HG03575 (cell line): ENCODE measurements at regions not wholly inside any gene's neighbourhood (a gene's known extent, or its start where the extent isn't known, plus 50 kb on each side); places are given as distances from the start of the nearest gene placed in this dataset.

ENCODE experiments used
- ATAC-seq: cut with Tn5 transposase; IDR thresholded peaks from one replicate; pipeline ENCODE4 v1.9.1; 2021; ENCODE audit not compliant: unreplicated experiment, insufficient number of reproducible peaks, low FRiP score; ENCODE audit errors: extremely low read depth

DNA sequence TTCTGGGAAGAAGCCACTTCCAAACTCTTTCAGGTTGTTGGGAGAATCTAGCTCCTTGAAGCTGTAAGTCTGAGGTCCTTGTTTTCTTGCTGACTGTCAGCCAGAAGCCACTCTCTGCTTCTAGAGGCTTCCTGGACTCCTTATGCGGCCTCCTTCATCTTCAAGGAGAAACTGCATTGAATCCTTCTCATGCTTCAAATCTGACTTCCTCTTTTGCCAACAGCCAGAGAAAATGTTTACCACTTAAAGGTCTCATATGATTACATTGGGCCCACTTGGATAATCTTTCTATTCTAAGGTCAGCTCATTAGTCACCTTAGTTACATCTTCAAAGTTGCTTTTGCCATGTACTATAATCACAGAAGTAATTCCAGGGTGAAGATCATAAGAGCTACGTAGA is 327.0 kb downstream of the HNRNPD start:
- no peak for ATAC-seq

DNA sequence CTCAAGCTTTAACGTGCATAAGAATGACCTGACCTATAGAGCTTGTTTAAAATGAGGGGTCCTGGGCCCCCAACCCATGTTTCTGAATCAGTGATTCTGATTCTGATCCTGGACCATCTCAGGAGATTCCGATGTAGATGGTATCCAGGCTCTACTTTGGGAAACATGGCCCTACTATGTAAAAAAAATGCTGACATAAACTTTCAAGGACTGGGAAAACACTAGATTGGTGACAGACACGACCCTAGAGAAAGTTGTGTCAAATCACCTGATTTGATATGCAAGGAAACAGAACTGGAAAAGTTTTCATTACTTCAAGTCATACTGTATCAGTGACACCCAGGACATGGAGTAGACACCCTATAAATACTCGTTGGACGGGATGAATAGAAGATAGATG is 328.5 kb downstream of the HNRNPD start:
- no peak for ATAC-seq

DNA sequence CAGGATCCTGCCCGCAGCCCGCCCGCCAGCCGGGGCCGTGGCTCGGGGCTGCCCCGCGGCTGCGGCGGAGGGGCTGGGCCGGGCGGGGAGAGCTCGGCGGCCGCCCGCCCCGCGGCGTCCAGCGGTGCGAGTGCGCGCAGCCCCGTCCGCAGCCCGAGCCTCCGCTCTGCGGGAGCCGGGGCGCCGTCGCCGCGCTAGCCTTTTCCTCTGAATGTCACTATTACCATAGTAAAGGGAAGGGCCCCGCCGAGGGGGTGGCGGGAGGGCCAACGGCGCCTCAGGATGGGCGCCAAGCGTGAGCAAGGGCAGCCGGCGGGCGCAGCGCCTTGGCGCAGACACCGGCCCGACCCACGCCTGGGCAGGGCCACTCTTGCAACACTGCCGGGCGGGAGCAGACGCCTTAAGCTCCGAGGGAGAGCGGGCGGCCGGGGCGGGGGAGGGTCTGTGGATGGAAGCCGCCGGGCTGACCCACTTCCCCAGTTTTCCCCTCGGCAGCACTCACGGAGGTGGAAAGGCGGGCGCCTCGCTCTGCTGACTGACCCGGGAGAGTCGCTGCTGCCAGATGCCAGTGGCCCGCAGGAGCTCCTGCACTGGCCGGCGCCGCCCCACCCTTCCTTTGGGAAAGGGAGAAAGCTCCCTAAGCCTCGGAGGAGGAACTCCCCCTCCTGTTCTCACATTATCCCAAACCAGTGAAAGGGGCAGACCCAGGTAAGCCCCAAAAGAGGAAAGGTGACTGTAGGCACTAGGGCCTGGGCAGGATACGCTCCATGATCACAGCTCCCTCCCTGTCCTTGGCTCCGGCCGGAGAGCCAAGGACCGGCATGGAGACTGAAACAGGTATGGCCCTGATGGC is 329.4 kb downstream of the HNRNPD start:
- ATAC-seq = no peak

DNA sequence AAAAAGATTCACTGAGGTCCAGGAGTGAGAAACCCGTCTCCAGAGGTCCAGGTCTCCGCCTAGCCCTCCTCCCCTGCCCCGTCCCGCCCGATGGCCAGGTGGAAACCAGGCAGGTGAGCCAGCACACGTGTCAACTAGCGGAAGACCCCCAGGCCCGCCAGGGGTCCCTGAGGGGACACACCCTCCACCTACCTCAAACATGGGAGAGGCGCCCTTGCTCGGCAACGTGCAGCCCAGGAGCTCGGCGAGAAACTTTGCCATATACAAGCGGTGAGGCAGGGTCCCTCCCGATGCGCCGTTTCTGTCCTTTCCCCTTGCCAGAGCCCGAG is 330.0 kb downstream of the HNRNPD start:
- no peak for ATAC-seq

DNA sequence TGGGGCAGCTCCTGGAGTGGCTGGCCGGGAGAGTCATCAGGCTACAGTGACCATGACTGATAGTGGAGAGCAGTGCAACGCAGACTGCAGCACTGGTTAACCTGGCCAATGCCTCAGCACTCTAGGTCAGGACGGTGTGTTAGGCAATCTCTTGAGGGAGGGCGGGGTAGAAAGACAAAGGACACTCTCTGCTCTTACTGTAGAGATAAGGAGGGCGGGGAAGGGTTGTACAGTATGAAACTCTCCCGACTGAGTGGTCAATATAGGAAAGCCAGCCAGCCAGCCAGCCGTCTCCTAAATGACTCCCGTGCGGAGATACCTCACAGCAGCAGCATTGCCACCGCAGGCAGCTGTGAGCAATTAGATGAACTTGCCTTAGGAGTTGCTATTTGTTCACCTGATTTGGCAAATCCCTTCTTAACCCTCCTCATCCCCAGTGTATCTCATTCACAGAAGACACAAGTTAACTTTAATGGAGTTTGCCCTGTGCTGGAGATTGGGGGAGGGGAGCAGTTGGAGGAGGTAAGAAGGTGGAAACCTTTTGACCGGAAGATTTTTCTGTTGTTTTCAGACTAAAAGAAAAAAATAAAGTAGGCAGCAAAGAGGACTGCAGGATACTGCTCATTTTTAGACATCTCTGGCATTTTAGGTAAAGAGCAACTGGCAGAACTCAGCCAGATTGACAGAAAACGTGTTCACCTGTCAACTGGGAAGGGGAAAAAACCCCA is 330.5 kb downstream of the HNRNPD start:
- no peak for ATAC-seq

DNA sequence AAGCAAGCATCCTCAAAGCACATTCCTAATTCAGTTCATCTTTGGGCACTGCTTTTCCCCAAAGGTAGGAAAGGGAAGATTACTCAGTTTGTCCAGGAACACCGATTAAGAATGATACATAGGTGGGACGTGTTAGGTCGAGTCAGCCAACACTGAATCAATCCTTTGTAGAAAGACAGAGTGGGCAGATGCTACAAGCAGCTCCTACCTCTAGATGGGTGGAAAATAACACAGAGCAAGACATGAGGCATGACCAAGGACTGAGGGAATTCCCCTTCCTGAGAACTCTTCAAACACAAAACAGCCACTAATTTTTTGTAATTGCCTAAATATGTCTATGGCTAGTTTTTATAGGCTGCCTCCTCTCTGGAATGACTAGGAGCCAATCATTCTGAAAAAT is 331.7 kb downstream of the HNRNPD start:
- no peak for ATAC-seq

DNA sequence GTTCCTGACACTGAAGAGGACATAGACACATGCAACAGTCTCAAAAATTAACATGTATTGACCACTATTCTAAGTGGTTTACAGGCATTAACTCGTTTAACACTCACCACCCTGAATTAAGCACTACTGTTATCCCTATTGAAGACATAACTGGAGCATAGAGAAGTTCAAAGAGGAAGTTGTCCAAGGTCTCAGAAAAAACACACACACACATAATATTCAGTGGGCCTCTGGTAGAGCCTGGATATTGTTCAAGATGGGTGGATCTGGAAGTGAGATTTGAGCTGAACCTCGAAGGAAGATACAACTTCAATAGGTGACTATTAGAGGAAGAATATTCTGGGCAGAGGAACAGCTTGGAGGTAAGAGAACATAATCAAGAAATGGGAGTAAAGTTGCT is 334.9 kb downstream of the HNRNPD start:
- ATAC-seq = no peak

DNA sequence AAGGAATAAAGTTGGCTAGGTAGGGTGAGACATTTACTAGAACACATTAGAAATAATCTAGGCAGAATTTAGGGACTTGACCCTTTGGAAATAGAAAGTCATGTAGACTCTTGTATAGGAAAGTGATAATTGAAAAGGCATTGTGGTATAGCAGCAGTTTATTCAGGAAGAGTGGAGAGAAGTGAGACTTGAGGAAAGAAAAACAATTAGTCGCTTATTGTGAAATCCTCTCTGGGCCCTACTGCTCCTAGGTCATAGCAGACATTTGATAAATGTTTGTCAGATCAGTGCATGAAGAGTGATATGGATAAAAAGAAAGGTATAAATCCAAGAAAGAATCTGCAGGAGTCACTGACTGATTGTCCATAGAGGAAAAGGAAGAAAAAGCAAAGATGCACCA is 337.6 kb downstream of the HNRNPD start:
- ATAC-seq = no peak

DNA sequence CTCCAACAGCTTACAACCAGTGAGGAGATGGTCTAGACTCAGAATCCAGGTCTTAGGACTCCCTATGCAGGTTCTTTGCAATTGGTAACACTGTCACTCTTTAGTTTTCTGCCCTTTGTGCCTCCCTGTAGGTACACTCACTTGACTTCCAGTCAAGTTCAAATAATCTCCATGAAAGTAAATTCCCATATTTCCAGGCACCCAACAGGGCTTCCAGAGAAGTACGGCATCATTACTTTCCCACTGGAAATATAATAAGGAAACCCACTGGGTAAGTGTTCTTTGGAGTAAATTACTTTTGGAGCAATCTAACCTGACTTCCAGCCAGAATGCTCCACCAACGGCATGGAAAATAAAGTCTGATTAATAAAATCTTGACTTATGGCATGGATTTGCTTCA is 338.9 kb downstream of the HNRNPD start:
- no peak for ATAC-seq

DNA sequence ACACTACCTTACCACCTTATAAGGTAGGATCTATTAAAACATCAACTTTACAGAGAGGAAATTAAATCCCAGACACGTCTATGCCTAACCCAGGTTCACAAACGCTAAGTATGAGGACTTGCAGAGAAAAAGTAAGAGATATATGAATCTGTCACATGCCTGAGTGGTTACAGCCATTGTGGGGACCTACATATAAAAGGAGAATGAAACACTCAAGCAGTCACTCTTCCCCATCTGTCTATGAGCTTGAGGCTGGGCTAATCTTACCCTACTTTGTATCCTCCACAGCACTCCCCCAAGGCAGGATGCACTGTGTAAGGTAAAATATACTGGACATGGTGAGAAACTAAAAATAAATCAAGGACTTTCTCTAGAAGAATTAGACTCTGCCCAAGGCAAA is 339.9 kb downstream of the HNRNPD start:
- ATAC-seq = no peak

DNA sequence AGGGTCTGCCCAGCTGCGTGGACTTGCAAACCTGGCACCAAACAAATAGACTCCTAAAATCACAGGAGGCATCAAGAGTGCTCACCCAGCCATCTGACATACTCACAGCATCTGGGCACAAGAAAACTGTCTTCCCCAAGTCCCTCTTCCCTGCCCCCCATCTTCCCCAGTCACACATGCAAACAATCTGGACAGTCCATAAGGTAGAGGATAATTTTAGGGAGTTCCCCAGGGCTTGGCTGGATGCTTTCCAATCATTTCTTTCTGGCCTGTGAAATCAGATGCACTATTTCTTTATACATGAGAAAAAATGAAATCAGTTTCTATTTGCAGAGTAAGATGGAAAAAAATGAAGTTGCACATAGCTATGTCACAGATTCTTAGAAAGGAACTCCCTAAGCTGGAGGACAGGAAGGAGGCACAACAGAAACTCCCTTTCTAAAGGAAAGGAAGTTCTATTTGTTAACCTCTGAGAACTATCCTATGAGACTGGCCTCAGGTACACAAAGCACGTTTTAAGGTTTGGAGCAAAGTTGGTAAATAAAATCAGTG is 342.3 kb downstream of the HNRNPD start:
- ATAC-seq = no peak

DNA sequence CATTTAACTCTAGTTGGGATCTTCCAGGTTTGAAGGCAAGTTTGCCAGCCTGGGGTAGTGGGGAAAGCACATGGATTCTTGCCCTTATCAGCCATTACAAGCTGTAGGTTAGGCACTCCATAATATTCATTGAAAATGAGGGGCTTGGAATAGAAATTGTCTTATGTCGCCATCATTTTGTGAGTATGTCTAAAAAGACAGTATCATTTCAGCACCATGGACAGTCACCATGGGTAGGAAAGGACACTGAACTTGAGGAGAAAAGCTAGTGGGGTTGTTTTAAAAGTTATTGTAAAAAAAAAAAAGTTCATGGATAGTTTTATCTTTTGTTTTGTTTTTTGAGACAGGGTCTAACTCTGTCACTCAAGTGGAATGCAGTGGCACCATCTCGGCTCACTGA is 356.1 kb downstream of the HNRNPD start:
- no peak for ATAC-seq

DNA sequence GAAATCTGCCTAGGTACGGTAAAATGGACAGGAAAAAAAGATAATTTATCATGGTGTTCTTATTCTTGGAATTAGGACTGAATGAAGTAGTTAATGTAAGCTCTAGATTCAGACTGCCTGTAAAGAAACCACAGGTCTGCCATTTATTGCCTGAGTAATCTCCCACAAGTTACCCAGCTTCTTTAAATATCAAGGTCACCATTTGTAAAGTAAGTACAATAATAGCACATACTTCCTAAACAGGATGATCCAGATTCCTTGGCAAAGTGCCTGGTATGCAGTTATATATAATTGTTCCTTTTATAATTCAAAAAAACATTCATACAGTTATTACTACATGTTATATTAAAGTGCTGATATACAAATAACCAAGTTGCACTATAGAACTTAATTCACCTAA is 368.6 kb downstream of the HNRNPD start:
- ATAC-seq = no peak

DNA sequence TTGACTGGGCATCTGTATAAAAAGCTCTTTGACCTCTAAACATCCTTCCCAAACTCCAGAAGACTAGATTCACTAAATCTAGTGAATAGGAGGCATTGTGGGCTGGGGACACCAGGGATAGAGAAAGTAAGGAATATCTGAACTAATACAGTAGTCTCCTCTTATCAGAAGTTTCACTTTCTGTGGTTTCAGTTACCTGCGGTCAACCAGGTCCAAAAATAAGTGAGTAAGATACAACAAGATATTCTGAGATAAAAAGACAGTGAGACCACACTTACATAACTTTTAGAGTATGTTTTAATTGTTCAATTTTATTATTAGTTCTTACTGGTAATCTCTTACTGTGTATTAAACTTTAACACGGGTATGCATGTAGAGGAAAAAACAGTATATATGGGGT is 376.5 kb downstream of the HNRNPD start:
- ATAC-seq = no peak

DNA sequence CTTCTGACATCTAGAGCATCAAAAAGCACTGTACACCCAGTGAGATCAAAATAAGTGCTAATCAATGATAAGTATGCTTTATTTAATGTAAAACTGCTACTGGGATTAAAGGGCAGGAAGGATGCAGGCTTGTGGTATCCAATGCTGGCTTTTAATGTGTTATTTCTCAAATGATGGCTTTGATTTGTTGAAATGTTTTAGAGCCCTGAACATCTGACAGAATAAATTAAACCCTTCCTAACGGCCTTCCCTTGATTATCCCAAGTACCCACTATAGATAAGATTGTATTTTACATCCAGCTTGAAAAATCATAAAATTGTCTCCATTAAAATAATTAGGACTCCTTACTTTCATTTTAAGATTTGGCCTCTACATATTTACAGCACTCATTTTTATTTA is 382.9 kb downstream of the HNRNPD start:
- no peak for ATAC-seq

DNA sequence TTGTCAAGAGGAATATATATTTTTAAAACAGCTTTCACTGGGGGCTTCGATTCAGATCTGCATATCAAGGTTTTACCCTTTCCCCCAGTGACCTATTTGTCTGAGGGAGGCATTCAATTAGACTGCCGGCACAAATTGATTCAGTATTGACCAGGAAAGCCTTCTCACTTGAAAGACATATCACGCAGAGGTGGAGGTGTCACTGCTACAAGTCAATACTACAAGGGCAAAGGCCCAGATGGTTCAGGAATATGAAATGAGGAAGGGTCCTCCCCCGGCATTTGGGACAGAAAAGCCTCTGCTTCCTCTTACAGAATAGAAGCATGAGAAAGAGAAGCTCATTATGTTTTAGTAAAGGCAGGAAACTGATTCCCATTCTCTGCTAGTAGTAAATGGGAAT is 383.6 kb downstream of the HNRNPD start:
- ATAC-seq = no peak

DNA sequence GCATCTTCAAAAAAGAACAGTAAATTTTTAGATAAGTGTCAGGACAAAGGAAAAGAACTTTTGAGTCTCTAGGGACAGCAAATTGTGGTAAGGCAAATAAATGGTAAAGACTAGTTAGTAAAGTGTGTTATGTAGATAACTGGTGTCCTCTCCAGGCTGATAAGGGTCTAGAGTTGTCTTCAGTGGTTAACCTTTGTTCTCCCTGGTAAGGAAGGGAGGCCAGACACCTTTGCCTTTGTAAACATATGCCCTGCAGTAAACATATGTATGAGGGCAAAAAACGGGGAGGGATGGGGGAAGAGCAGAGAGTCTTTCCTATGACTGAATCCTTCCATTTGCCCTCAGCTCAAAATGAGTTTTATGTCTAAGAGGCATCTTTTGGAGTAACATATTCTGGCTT is 384.6 kb downstream of the HNRNPD start:
- no peak for ATAC-seq

DNA sequence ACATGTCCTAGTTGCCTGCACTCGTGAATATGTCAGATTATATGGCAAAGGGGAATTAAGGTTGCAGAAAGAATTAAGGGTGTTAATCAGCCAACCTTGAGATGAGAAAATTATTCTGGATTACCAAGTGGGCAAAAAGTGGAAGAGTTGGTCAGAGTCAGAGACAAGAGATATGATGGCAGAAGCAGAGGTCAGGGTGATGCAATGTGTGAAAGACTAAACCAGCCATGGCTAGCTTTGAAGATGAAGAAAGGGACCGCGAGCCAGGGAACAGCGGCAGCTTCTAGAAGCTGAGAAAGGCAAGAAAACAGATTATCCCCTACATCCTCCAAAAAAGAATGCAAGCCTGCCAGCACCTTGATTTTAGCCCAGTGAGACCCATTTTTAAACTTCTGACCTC is 385.6 kb downstream of the HNRNPD start:
- ATAC-seq = no peak

DNA sequence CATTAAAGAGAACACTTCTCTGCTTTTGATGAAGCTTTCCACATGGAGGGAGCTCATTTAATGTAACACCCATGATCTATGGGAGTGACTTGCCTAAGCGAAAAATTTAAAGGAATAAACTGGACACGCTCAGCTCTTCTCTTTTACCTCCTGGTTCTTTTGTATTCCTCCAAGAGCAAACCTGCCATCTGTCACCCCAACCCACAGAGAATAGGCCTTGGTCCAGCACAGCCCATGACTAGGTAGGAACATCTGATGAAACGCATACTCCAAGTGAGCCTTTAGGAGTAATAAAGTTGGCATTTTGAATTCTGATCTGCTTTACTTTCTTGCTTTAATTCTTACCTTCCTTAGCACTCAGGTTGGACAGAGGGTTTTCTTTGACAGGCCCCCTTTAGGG is 389.0 kb downstream of the HNRNPD start:
- ATAC-seq = no peak

DNA sequence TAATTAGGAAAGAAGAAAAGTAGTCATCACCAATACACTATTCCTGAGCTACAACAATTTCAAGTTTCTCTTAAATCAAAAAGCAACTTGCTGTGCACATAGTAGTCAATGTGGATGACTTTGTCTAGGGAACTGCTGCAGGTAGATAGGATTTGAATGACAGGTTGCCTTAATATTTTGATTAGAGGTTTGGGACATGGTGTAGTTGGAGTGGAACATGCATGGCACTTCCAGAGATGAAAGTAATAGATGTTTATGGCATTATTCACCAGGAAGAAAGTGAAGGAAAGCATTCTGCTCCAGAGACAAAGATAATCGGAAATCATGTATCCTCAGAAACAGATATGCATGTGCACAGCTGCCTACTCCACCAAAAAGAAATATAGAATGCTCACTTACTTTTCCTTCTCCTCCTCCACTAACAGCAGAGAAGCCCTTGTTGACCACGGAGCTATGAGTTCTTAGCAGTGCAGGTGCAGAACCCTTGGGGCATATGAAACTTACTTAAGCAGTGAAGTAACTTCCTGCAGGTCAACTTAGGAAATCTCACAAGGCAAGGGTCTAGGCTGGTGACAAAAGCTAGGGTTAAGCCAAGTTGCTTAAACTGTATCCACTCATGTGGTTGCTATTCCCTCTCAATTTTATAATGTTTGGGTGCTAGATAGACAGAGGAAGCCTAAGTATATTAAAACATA is 390.8 kb downstream of the HNRNPD start:
- no peak for ATAC-seq
